GM18867 (cell line): ENCODE measurements at regions not wholly inside any gene's neighbourhood (a gene's known extent, or its start where the extent isn't known, plus 50 kb on each side); places are given as distances from the start of the nearest gene placed in this dataset.

Experiments
- ATAC-seq: cut with Tn5 transposase; IDR thresholded peaks from one replicate; pipeline ENCODE4 v1.9.1; 2021; ENCODE audit warnings: mild to moderate bottlenecking, moderate library complexity; ENCODE audit not compliant: unreplicated experiment

GRCh38 chr1:229950908-229951307 is 116.1 kb upstream of the GALNT2 start:
- no peak for ATAC-seq

GRCh38 chr1:229951856-229952534 is 115.0 kb upstream of the GALNT2 start:
- no peak for ATAC-seq

- ATAC-seq: no peak
Observed at GRCh38 chr1:229952670-229953520, 114.1 kb upstream of the GALNT2 start.

- ATAC-seq: no peak
Observed at GRCh38 chr1:229953736-229954326, 113.2 kb upstream of the GALNT2 start.

GRCh38 chr1:229964281-229964680 is 102.8 kb upstream of the GALNT2 start:
- no peak for ATAC-seq

- ATAC-seq: no peak
Observed at GRCh38 chr1:229970714-229971113, 96.3 kb upstream of the GALNT2 start.

- no peak for ATAC-seq
Observed at GRCh38 chr1:229971141-229971540, 95.9 kb upstream of the GALNT2 start.

GRCh38 chr1:229972600-229973296 is 94.3 kb upstream of the GALNT2 start:
- no peak for ATAC-seq

- no peak for ATAC-seq
Observed at GRCh38 chr1:229973297-229973612, 93.8 kb upstream of the GALNT2 start.

GRCh38 chr1:229975047-229975446 is 92.0 kb upstream of the GALNT2 start:
- ATAC-seq: no peak

GRCh38 chr1:229980009-229980408 is 87.0 kb upstream of the GALNT2 start:
- ATAC-seq: no peak

- no peak for ATAC-seq
Observed at GRCh38 chr1:229981736-229982135, 85.3 kb upstream of the GALNT2 start.

GRCh38 chr1:229984310-229984991 is 82.6 kb upstream of the GALNT2 start:
- no peak for ATAC-seq

GRCh38 chr1:229984992-229985612 is 81.9 kb upstream of the GALNT2 start:
- ATAC-seq: no peak

GRCh38 chr1:229985613-229986010 is 81.4 kb upstream of the GALNT2 start:
- no peak for ATAC-seq

GRCh38 chr1:229986737-229987337 is 80.2 kb upstream of the GALNT2 start:
- ATAC-seq: no peak

- ATAC-seq: no peak
Observed at GRCh38 chr1:229987953-229988352, 79.1 kb upstream of the GALNT2 start.

GRCh38 chr1:229988534-229988933 is 78.5 kb upstream of the GALNT2 start:
- ATAC-seq: no peak

GRCh38 chr1:229989591-229990248 is 77.3 kb upstream of the GALNT2 start:
- ATAC-seq: no peak

- no peak for ATAC-seq
Observed at GRCh38 chr1:229990326-229990725, 76.7 kb upstream of the GALNT2 start.
